ENCODE measurements at regions not wholly inside any gene's neighbourhood (a gene's known extent, or its start where the extent isn't known, plus 50 kb on each side); places are given as distances from the start of the nearest gene placed in this dataset.
"Not testable (repeated sequence)": the region's sequence is repeated elsewhere in the genome, so short reads cannot be mapped to it uniquely, and the experiment has no call there.

- not testable (repeated sequence) for H3K27me3 ChIP-seq (ENCODE audit: control insufficient read depth, insufficient read depth, low read length); H3K4me1 ChIP-seq (ENCODE audit: control insufficient read depth, insufficient read depth, low read length)
- no CpG with 5 or more reads among the region's 20 CpGs for WGBS (ENCODE audit: insufficient coverage, insufficient read length)
Observed at GRCh38 chr4:3894086-3894959, 128.1 kb downstream of the ADRA2C start.

GRCh38 chr4:3896441-3896840 lies 130.3 kb downstream of the ADRA2C start:
- no peak overlapping the region for H3K4me3 ChIP-seq (ENCODE audit: low read length)
- DNase-seq (ENCODE audit: low read depth, low spot score) = no peak
- no peaks in the 10 kb centered on the region for H3K4me1 ChIP-seq (ENCODE audit: control insufficient read depth, insufficient read depth, low read length)
- no peaks in the 10 kb centered on the region for H3K27me3 ChIP-seq (ENCODE audit: control insufficient read depth, insufficient read depth, low read length)
- H3K9me3 ChIP-seq (ENCODE audit: control insufficient read depth, insufficient read depth, low read length) = no peaks in the 10 kb centered on the region
- no peaks in the 10 kb centered on the region for H3K36me3 ChIP-seq (ENCODE audit: control insufficient read depth, insufficient read depth, low read length)
- WGBS (ENCODE audit: insufficient coverage, insufficient read length) = no CpG with 5 or more reads among the region's 6 CpGs
- H3K27ac ChIP-seq (ENCODE audit: low read length) = no peak overlapping the region

More at GRCh38 chr4:3894086-3894959, 128.1 kb downstream of the ADRA2C start:
- DNase-seq (ENCODE audit: low read depth, low spot score); H3K27ac ChIP-seq (ENCODE audit: low read length); H3K36me3 ChIP-seq (ENCODE audit: control insufficient read depth, insufficient read depth, low read length); H3K9me3 ChIP-seq (ENCODE audit: control insufficient read depth, insufficient read depth, low read length); H3K4me3 ChIP-seq (ENCODE audit: low read length): not testable (repeated sequence)

GRCh38 chr4:3896871-3897578 lies 130.8 kb downstream of the ADRA2C start:
- not testable (repeated sequence) for H3K27me3 ChIP-seq (ENCODE audit: control insufficient read depth, insufficient read depth, low read length); H3K27ac ChIP-seq (ENCODE audit: low read length); H3K36me3 ChIP-seq (ENCODE audit: control insufficient read depth, insufficient read depth, low read length); DNase-seq (ENCODE audit: low read depth, low spot score); H3K9me3 ChIP-seq (ENCODE audit: control insufficient read depth, insufficient read depth, low read length); H3K4me3 ChIP-seq (ENCODE audit: low read length); H3K4me1 ChIP-seq (ENCODE audit: control insufficient read depth, insufficient read depth, low read length)
- no CpG with 5 or more reads among the region's 20 CpGs for WGBS (ENCODE audit: insufficient coverage, insufficient read length)

GRCh38 chr4:3898098-3898497 lies 131.9 kb downstream of the ADRA2C start:
- Histone ChIP-seq H3K9me3 (ENCODE audit: control insufficient read depth, insufficient read depth, low read length) (no peaks in the 10 kb centered on the region), H3K36me3 (ENCODE audit: control insufficient read depth, insufficient read depth, low read length) (no peaks in the 10 kb centered on the region), H3K4me1 (ENCODE audit: control insufficient read depth, insufficient read depth, low read length) (no peaks in the 10 kb centered on the region), H3K27ac (ENCODE audit: low read length) (no peak overlapping the region), H3K27me3 (ENCODE audit: control insufficient read depth, insufficient read depth, low read length) (no peaks in the 10 kb centered on the region), H3K4me3 (ENCODE audit: low read length) (no peak overlapping the region)
- no CpG with 5 or more reads among the region's 19 CpGs for WGBS (ENCODE audit: insufficient coverage, insufficient read length)
- no peak for DNase-seq (ENCODE audit: low read depth, low spot score)

- H3K9me3 ChIP-seq (ENCODE audit: control insufficient read depth, insufficient read depth, low read length); H3K4me1 ChIP-seq (ENCODE audit: control insufficient read depth, insufficient read depth, low read length); H3K27me3 ChIP-seq (ENCODE audit: control insufficient read depth, insufficient read depth, low read length); H3K4me3 ChIP-seq (ENCODE audit: low read length); H3K36me3 ChIP-seq (ENCODE audit: control insufficient read depth, insufficient read depth, low read length); DNase-seq (ENCODE audit: low read depth, low spot score); H3K27ac ChIP-seq (ENCODE audit: low read length): not testable (repeated sequence)
- WGBS (ENCODE audit: insufficient coverage, insufficient read length) = no CpG with 5 or more reads among the region's 10 CpGs
Observed at GRCh38 chr4:3898928-3899327, 132.7 kb downstream of the ADRA2C start.

- DNase-seq (ENCODE audit: low read depth, low spot score); H3K4me3 ChIP-seq (ENCODE audit: low read length); H3K9me3 ChIP-seq (ENCODE audit: control insufficient read depth, insufficient read depth, low read length); H3K36me3 ChIP-seq (ENCODE audit: control insufficient read depth, insufficient read depth, low read length); H3K4me1 ChIP-seq (ENCODE audit: control insufficient read depth, insufficient read depth, low read length); H3K27me3 ChIP-seq (ENCODE audit: control insufficient read depth, insufficient read depth, low read length); H3K27ac ChIP-seq (ENCODE audit: low read length): not testable (repeated sequence)
- WGBS (ENCODE audit: insufficient coverage, insufficient read length) = no CpG with 5 or more reads among the region's 15 CpGs
Observed at GRCh38 chr4:3904264-3904955, 138.2 kb downstream of the ADRA2C start.

- not testable (repeated sequence) for H3K27ac ChIP-seq (ENCODE audit: low read length); H3K36me3 ChIP-seq (ENCODE audit: control insufficient read depth, insufficient read depth, low read length); H3K4me1 ChIP-seq (ENCODE audit: control insufficient read depth, insufficient read depth, low read length); H3K27me3 ChIP-seq (ENCODE audit: control insufficient read depth, insufficient read depth, low read length); DNase-seq (ENCODE audit: low read depth, low spot score); H3K9me3 ChIP-seq (ENCODE audit: control insufficient read depth, insufficient read depth, low read length); H3K4me3 ChIP-seq (ENCODE audit: low read length)
- WGBS (ENCODE audit: insufficient coverage, insufficient read length) = no CpG with 5 or more reads among the region's 3 CpGs
Observed at GRCh38 chr4:3909616-3910015, 143.4 kb downstream of the ADRA2C start.

GRCh38 chr4:3910161-3910950 lies 144.2 kb downstream of the ADRA2C start:
- not testable (repeated sequence) for DNase-seq (ENCODE audit: low read depth, low spot score); H3K4me3 ChIP-seq (ENCODE audit: low read length); H3K27ac ChIP-seq (ENCODE audit: low read length); H3K36me3 ChIP-seq (ENCODE audit: control insufficient read depth, insufficient read depth, low read length); H3K27me3 ChIP-seq (ENCODE audit: control insufficient read depth, insufficient read depth, low read length); H3K9me3 ChIP-seq (ENCODE audit: control insufficient read depth, insufficient read depth, low read length); H3K4me1 ChIP-seq (ENCODE audit: control insufficient read depth, insufficient read depth, low read length)
- no CpG with 5 or more reads among the region's 14 CpGs for WGBS (ENCODE audit: insufficient coverage, insufficient read length)

GRCh38 chr4:3911252-3911856 lies 145.2 kb downstream of the ADRA2C start:
- DNase-seq (ENCODE audit: low read depth, low spot score) = no peak
- Histone ChIP-seq H3K9me3 (ENCODE audit: control insufficient read depth, insufficient read depth, low read length) (no peaks in the 10 kb centered on the region), H3K4me3 (ENCODE audit: low read length) (no peak overlapping the region), H3K36me3 (ENCODE audit: control insufficient read depth, insufficient read depth, low read length) (no peaks in the 10 kb centered on the region), H3K27me3 (ENCODE audit: control insufficient read depth, insufficient read depth, low read length) (no peaks in the 10 kb centered on the region), H3K27ac (ENCODE audit: low read length) (no peak overlapping the region), H3K4me1 (ENCODE audit: control insufficient read depth, insufficient read depth, low read length) (no peaks in the 10 kb centered on the region)
- no CpG with 5 or more reads among the region's 19 CpGs for WGBS (ENCODE audit: insufficient coverage, insufficient read length)

- not testable (repeated sequence) for H3K27me3 ChIP-seq (ENCODE audit: control insufficient read depth, insufficient read depth, low read length); H3K4me1 ChIP-seq (ENCODE audit: control insufficient read depth, insufficient read depth, low read length); DNase-seq (ENCODE audit: low read depth, low spot score); H3K9me3 ChIP-seq (ENCODE audit: control insufficient read depth, insufficient read depth, low read length); H3K4me3 ChIP-seq (ENCODE audit: low read length); H3K36me3 ChIP-seq (ENCODE audit: control insufficient read depth, insufficient read depth, low read length); H3K27ac ChIP-seq (ENCODE audit: low read length)
- no CpG with 5 or more reads among the region's 4 CpGs for WGBS (ENCODE audit: insufficient coverage, insufficient read length)
Observed at GRCh38 chr4:3914511-3914910, 148.3 kb downstream of the ADRA2C start.
